ENCODE measurements at regions not wholly inside any gene's neighbourhood (a gene's known extent, or its start where the extent isn't known, plus 50 kb on each side); places are given as distances from the start of the nearest gene placed in this dataset.

GRCh38 chr2:183950673-183951072 lies 647.7 kb upstream of the ZNF804A start:
- no peaks in the 10 kb centered on the region for H3K9me3 ChIP-seq
- no peaks in the 10 kb centered on the region for H3K4me1 ChIP-seq
- H3K4me3 ChIP-seq = no peak overlapping the region
- no peaks in the 10 kb centered on the region for H3K27me3 ChIP-seq
- no peak overlapping the region for H3K27ac ChIP-seq
- intact Hi-C loops (cut with DNase I) = no loop called here
- H3K36me3 ChIP-seq = no peaks in the 10 kb centered on the region
- no peak for TF ChIP-seq CTCF (IDR thresholded peaks at IDR 0.05)
- no peak for DNase-seq (ENCODE audit: extremely low spot score in 2 of 2)

GRCh38 chr2:183951630-183952029 lies 646.7 kb upstream of the ZNF804A start:
- intact Hi-C loops (cut with DNase I) = no loop called here

GRCh38 chr2:183952741-183953140 lies 645.6 kb upstream of the ZNF804A start:
- TF ChIP-seq POLR2A (IDR thresholded peaks at IDR 0.05) (no peak), POLR2AphosphoS5 (IDR thresholded peaks at IDR 0.05; ENCODE audit: insufficient read depth in 1 of 2, low read depth in 1 of 2) (no peak), CTCF (IDR thresholded peaks at IDR 0.05) (no peak)
- H3K4me3 ChIP-seq = no peak overlapping the region
- H3K27me3 ChIP-seq = no peaks in the 10 kb centered on the region
- intact Hi-C loops (cut with DNase I) = no loop called here
- H3K4me1 ChIP-seq = no peaks in the 10 kb centered on the region
- no peak for DNase-seq (ENCODE audit: extremely low spot score in 2 of 2)
- H3K9me3 ChIP-seq = no peaks in the 10 kb centered on the region
- H3K27ac ChIP-seq = no peak overlapping the region
- no peaks in the 10 kb centered on the region for H3K36me3 ChIP-seq

More at GRCh38 chr2:183951630-183952029, 646.7 kb upstream of the ZNF804A start:
- DNase-seq (ENCODE audit: extremely low spot score in 2 of 2) = no peak
- Histone ChIP-seq H3K4me3 (no peak overlapping the region), H3K27ac (no peak overlapping the region), H3K27me3 (no peaks in the 10 kb centered on the region), H3K9me3 (no peaks in the 10 kb centered on the region), H3K36me3 (no peaks in the 10 kb centered on the region), H3K4me1 (no peaks in the 10 kb centered on the region)
- TF ChIP-seq CTCF (IDR thresholded peaks at IDR 0.05) = no peak
- TF ChIP-seq POLR2A (IDR thresholded peaks at IDR 0.05) = no peak
- no peak for TF ChIP-seq POLR2AphosphoS5 (IDR thresholded peaks at IDR 0.05; ENCODE audit: insufficient read depth in 1 of 2, low read depth in 1 of 2)

- Histone ChIP-seq H3K27ac (no peak overlapping the region), H3K4me1 (no peaks in the 10 kb centered on the region), H3K9me3 (no peaks in the 10 kb centered on the region), H3K36me3 (no peaks in the 10 kb centered on the region), H3K27me3 (no peaks in the 10 kb centered on the region), H3K4me3 (no peak overlapping the region)
- no peak for DNase-seq (ENCODE audit: extremely low spot score in 2 of 2)
- TF ChIP-seq POLR2AphosphoS5 (IDR thresholded peaks at IDR 0.05; ENCODE audit: insufficient read depth in 1 of 2, low read depth in 1 of 2) = no peak
- TF ChIP-seq CTCF (IDR thresholded peaks at IDR 0.05) = no peak
- no peak for TF ChIP-seq POLR2A (IDR thresholded peaks at IDR 0.05)
- intact Hi-C loops (cut with DNase I) = no loop called here
Measured at GRCh38 chr2:183963609-183964008, 634.7 kb upstream of the ZNF804A start.

- no peak overlapping the region for H3K27ac ChIP-seq
- DNase-seq (ENCODE audit: extremely low spot score in 2 of 2) = no peak
- no peaks in the 10 kb centered on the region for H3K27me3 ChIP-seq
- no peaks in the 10 kb centered on the region for H3K4me1 ChIP-seq
- no peaks in the 10 kb centered on the region for H3K36me3 ChIP-seq
- no peak overlapping the region for H3K4me3 ChIP-seq
- TF ChIP-seq POLR2A (IDR thresholded peaks at IDR 0.05) (no peak), POLR2AphosphoS5 (IDR thresholded peaks at IDR 0.05; ENCODE audit: insufficient read depth in 1 of 2, low read depth in 1 of 2) (no peak), CTCF (IDR thresholded peaks at IDR 0.05) (no peak)
- no peaks in the 10 kb centered on the region for H3K9me3 ChIP-seq
- intact Hi-C loops (cut with DNase I) = no loop called here
Measured at GRCh38 chr2:183964565-183964964, 633.8 kb upstream of the ZNF804A start.

All from vagina (tissue), 2 donors.